Tibial artery (tissue), 4 donors: ENCODE measurements at regions not wholly inside any gene's neighbourhood (a gene's known extent, or its start where the extent isn't known, plus 50 kb on each side); places are given as distances from the start of the nearest gene placed in this dataset.

ENCODE experiments used
- DNase-seq, 2 donors: peaks; one replicate each; pipeline ENCODE4 v3.0.0-alpha.2; 2019
- H3K27ac ChIP-seq, 2 donors: fragments of 200-600 bp; sonication (generic) in 1 of 2; 1 replicate in 1 of 2; 2 replicates in 1 of 2; pipeline ENCODE4 v1.5.1; 2018 to 2019; ENCODE audit warnings: mild to moderate bottlenecking in 1 of 2
- H3K27me3 ChIP-seq, 2 donors: fragments of 200-600 bp; sonication (generic) in 1 of 2; one replicate each; pipeline versions ENCODE4 v1.5.1 to v1.6.0; 2016 to 2019
- H3K36me3 ChIP-seq, 3 donors: fragments of 200-600 bp; sonication (generic) in 2 of 3; one replicate each; pipeline ENCODE4 v1.5.1; 2016 to 2019; ENCODE audit warnings: mild to moderate bottlenecking in 2 of 3
- H3K4me1 ChIP-seq, 4 donors: fragments of 200-600 bp; sonication (generic) in 2 of 4; 1 replicate in 3 of 4; 2 replicates in 1 of 4; pipeline ENCODE4 v1.5.1; 2016 to 2019
- H3K4me3 ChIP-seq, 2 donors: fragments of 200-600 bp; sonication (generic) in 1 of 2; 1 replicate in 1 of 2; 2 replicates in 1 of 2; pipeline ENCODE4 v1.5.1; 2018 to 2019; ENCODE audit warnings: mild to moderate bottlenecking in 2 of 2
- H3K9me3 ChIP-seq, 3 donors: fragments of 200-600 bp; sonication (generic) in 1 of 3; one replicate each; pipeline ENCODE4 v1.5.1; 2016 to 2019
- CTCF ChIP-seq, 2 experiments: fragments of 200-600 bp in 1 of 2; fragments of 450-650 bp in 1 of 2; IDR thresholded peaks; one replicate each; pipeline ENCODE4 v1.5.1; 2017 to 2019; ENCODE audit warnings: antibody characterized with exemption in 2 of 2, mild to moderate bottlenecking in 1 of 2, moderate library complexity in 1 of 2
- intact Hi-C: fragments of 100-400 bp; cut with DNase I; formaldehyde crosslinking; loops from one replicate; pipeline ENCODE4 v1.15.0; 2023; ENCODE audit warnings: low total_unique reads

- Histone ChIP-seq H3K4me1 (no peaks in the 10 kb centered on the region), H3K36me3 (no peaks in the 10 kb centered on the region), H3K27ac (no peak overlapping the region), H3K4me3 (no peak overlapping the region), H3K9me3 (no peaks in the 10 kb centered on the region), H3K27me3 (no peaks in the 10 kb centered on the region)
- DNase-seq = no peak
- TF ChIP-seq CTCF (IDR thresholded peaks at IDR 0.05) = no peak
- intact Hi-C loops = no loop called here
Observed at GRCh38 chr18:10215446-10215845, 239.0 kb upstream of the APCDD1 start.

- H3K36me3 ChIP-seq = no peaks in the 10 kb centered on the region
- DNase-seq = no peak
- no peak overlapping the region for H3K27ac ChIP-seq
- intact Hi-C loops = no loop called here
- no peaks in the 10 kb centered on the region for H3K4me1 ChIP-seq
- no peaks in the 10 kb centered on the region for H3K9me3 ChIP-seq
- H3K4me3 ChIP-seq = no peak overlapping the region
- TF ChIP-seq CTCF (IDR thresholded peaks at IDR 0.05) = no peak
- H3K27me3 ChIP-seq = no peaks in the 10 kb centered on the region
Observed at GRCh38 chr18:10216791-10217190, 237.6 kb upstream of the APCDD1 start.

GRCh38 chr18:10217211-10217610, 237.2 kb upstream of the APCDD1 start:
- intact Hi-C loops = no loop called here
- no peak overlapping the region for H3K27ac ChIP-seq

GRCh38 chr18:10225300-10225699, 229.1 kb upstream of the APCDD1 start:
- intact Hi-C loops = no loop called here
- no peak overlapping the region for H3K4me3 ChIP-seq
- H3K9me3 ChIP-seq = peaks cover 0 to 12% (median 4%) of the 10 kb centered on the region in 3 donors
- no peak overlapping the region for H3K27ac ChIP-seq
- H3K4me1 ChIP-seq = no peaks in the 10 kb centered on the region
- H3K36me3 ChIP-seq = no peaks in the 10 kb centered on the region
- no peak for TF ChIP-seq CTCF (IDR thresholded peaks at IDR 0.05)
- no peak for DNase-seq
- no peaks in the 10 kb centered on the region for H3K27me3 ChIP-seq

More at GRCh38 chr18:10217211-10217610, 237.2 kb upstream of the APCDD1 start:
- Histone ChIP-seq H3K4me3 (no peak overlapping the region), H3K27me3 (no peaks in the 10 kb centered on the region), H3K9me3 (no peaks in the 10 kb centered on the region), H3K36me3 (no peaks in the 10 kb centered on the region), H3K4me1 (no peaks in the 10 kb centered on the region)
- no peak for DNase-seq
- no peak for TF ChIP-seq CTCF (IDR thresholded peaks at IDR 0.05)

GRCh38 chr18:10226971-10227370, 227.5 kb upstream of the APCDD1 start:
- TF ChIP-seq CTCF (IDR thresholded peaks at IDR 0.05) = no peak
- Histone ChIP-seq H3K4me1 (no peaks in the 10 kb centered on the region), H3K9me3 (peaks cover 0 to 12% (median 4%) of the 10 kb centered on the region in 3 donors), H3K27me3 (no peaks in the 10 kb centered on the region), H3K4me3 (no peak overlapping the region), H3K36me3 (no peaks in the 10 kb centered on the region), H3K27ac (no peak overlapping the region)
- intact Hi-C loops = no loop called here
- DNase-seq = no peak

- Histone ChIP-seq H3K36me3 (no peaks in the 10 kb centered on the region), H3K27ac (no peak overlapping the region), H3K4me3 (no peak overlapping the region), H3K9me3 (peaks cover 0 to 12% (median 4%) of the 10 kb centered on the region in 3 donors), H3K27me3 (no peaks in the 10 kb centered on the region), H3K4me1 (no peaks in the 10 kb centered on the region)
- no peak for TF ChIP-seq CTCF (IDR thresholded peaks at IDR 0.05)
- no peak for DNase-seq
- intact Hi-C loops = no loop called here
Observed at GRCh38 chr18:10228326-10228725, 226.1 kb upstream of the APCDD1 start.
